GM23338 (cell line): ENCODE measurements at regions not wholly inside any gene's neighbourhood (a gene's known extent, or its start where the extent isn't known, plus 50 kb on each side); places are given as distances from the start of the nearest gene placed in this dataset.
A peak's percentile ranks its signal among the peaks of the same experiment; 100 is the strongest.

ENCODE experiments used
- ATAC-seq: fragments of 200-7000 bp; cut with Tn5 transposase; 3 replicates; pipeline ENCODE4 v1.9.1; 2020
- DNase-seq: peaks from one replicate; pipeline ENCODE4 v3.0.0-alpha.2; 2015; ENCODE audit warnings: low spot score
- H2AFZ ChIP-seq: fragments of 200-600 bp; sonication (generic); 2 replicates; pipeline ENCODE4 v1.8.0; 2016; ENCODE audit warnings: antibody characterized with exemption, mild to moderate bottlenecking, moderate library complexity
- H3F3A ChIP-seq: fragments of 200-600 bp; sonication (generic); replicated peaks from 2 replicates; pipeline ENCODE4 v1.8.0; 2017; ENCODE audit warnings: antibody characterized with exemption, mixed run types, low read depth
- H3K27ac ChIP-seq: fragments of 200-600 bp; sonication (generic); 2 replicates; pipeline ENCODE4 v1.6.1; 2016; ENCODE audit warnings: low read depth
- H3K27me3 ChIP-seq: fragments of 200-600 bp; sonication (generic); 2 replicates; pipeline ENCODE4 v1.8.0; 2016; ENCODE audit warnings: mild to moderate bottlenecking, mixed run types, moderate library complexity; ENCODE audit not compliant: insufficient read depth
- H3K36me3 ChIP-seq: fragments of 200-600 bp; sonication (generic); 2 replicates; pipeline ENCODE4 v1.8.0; 2016; ENCODE audit warnings: mild to moderate bottlenecking; ENCODE audit not compliant: insufficient read depth
- H3K4me1 ChIP-seq: fragments of 200-600 bp; sonication (generic); 2 replicates; pipeline ENCODE4 v1.8.0; 2016; ENCODE audit warnings: mild to moderate bottlenecking, moderate library complexity; ENCODE audit not compliant: insufficient read depth
- H3K4me2 ChIP-seq: fragments of 200-600 bp; sonication (generic); 2 replicates; pipeline ENCODE4 v1.7.1; 2017; ENCODE audit warnings: mixed run types
- H3K4me3 ChIP-seq: fragments of 200-600 bp; sonication (generic); 2 replicates; pipeline ENCODE4 v1.6.1; 2016; ENCODE audit warnings: mixed run types
- H3K79me2 ChIP-seq: fragments of 200-600 bp; sonication (generic); replicated peaks from 2 replicates; pipeline ENCODE4 v1.8.0; 2017; ENCODE audit warnings: mild to moderate bottlenecking; ENCODE audit not compliant: insufficient read depth
- H3K9me2 ChIP-seq: fragments of 200-600 bp; sonication (generic); 2 replicates; pipeline ENCODE4 v1.8.0; 2017; ENCODE audit not compliant: insufficient read depth
- H4K20me1 ChIP-seq: fragments of 200-600 bp; sonication (generic); replicated peaks from 2 replicates; pipeline ENCODE4 v1.8.0; 2017; ENCODE audit warnings: mild to moderate bottlenecking; ENCODE audit not compliant: insufficient read depth
- H3K27ac Mint-ChIP-seq: 2 replicates; pipeline ENCODE4 v1.8.0; 2020; ENCODE audit warnings: inconsistent platforms, mild to moderate bottlenecking, moderate library complexity, mixed read lengths
- H3K27me3 Mint-ChIP-seq: 3 replicates; pipeline ENCODE4 v1.8.0; 2022; ENCODE audit warnings: low read depth, mild to moderate bottlenecking, moderate library complexity, mixed read lengths, inconsistent platforms; ENCODE audit not compliant: insufficient read depth, poor library complexity
- H3K36me3 Mint-ChIP-seq: 3 replicates; pipeline ENCODE4 v1.8.0; 2021; ENCODE audit warnings: low read depth, mild to moderate bottlenecking, inconsistent platforms, moderate library complexity, mixed read lengths
- H3K4me1 Mint-ChIP-seq: 3 replicates; pipeline ENCODE4 v1.8.0; 2020; ENCODE audit warnings: mild to moderate bottlenecking, inconsistent platforms, mixed read lengths
- H3K4me3 Mint-ChIP-seq: 3 replicates; pipeline ENCODE4 v1.8.0; 2021; ENCODE audit warnings: moderate library complexity, mild to moderate bottlenecking, inconsistent platforms, mixed read lengths
- H3K9me3 Mint-ChIP-seq: 3 replicates; pipeline ENCODE4 v1.8.0; 2020; ENCODE audit warnings: moderate library complexity, mild to moderate bottlenecking, inconsistent platforms, mixed read lengths
- NANOG ChIP-seq: IDR thresholded peaks from 2 replicates; pipeline ENCODE4 v1.6.1; 2016; ENCODE audit warnings: antibody characterized with exemption, borderline replicate concordance
- ZNF331 ChIP-seq: fragments of 250-450 bp; sonication (Bioruptor Pico); IDR thresholded peaks from 2 replicates; pipeline ENCODE4 v1.5.0; 2020; ENCODE audit warnings: low read depth, mild to moderate bottlenecking, moderate library complexity
- TF ChIP-seq, protein P1 (sequence below): IDR thresholded peaks from 2 replicates; pipeline ENCODE4 v1.6.1; 2016; ENCODE audit warnings: antibody characterized with exemption
- TF ChIP-seq, protein P2 (sequence below), 2 experiments: fragments of 200-600 bp in 1 of 2; sonication (generic) in 1 of 2; conservative IDR thresholded peaks; 2 replicates each; pipeline versions ENCODE4 v1.5.1 to v1.6.1; 2016 to 2017; ENCODE audit warnings: antibody characterized with exemption in 2 of 2, low read depth in 2 of 2, mild to moderate bottlenecking in 2 of 2, moderate library complexity in 1 of 2
- TF ChIP-seq, protein P3 (sequence below): fragments of 250-450 bp; sonication (Bioruptor Pico); IDR thresholded peaks from 2 replicates; pipeline ENCODE4 v1.5.0; 2020; ENCODE audit warnings: mild to moderate bottlenecking, moderate library complexity

- no peaks in the 10 kb centered on the region for H4K20me1 ChIP-seq
- H2AFZ ChIP-seq, result peak overlapping the region; percentile 73; the same call in 1 of the 2 replicates
- DNase-seq (peak; percentile 49), ATAC-seq (peak; percentile 52)
- no peak overlapping the region for H3K27ac ChIP-seq
- peak overlapping the region; percentile 24; the same call in 1 of the 2 replicates for H3K4me2 ChIP-seq
- Mint-ChIP-seq H3K27ac (peak overlapping the region; percentile 43), H3K27me3 (no peaks in the 10 kb centered on the region), H3K4me1 (peaks cover 31% of the 10 kb centered on the region), H3K4me3 (no peak overlapping the region), H3K9me3 (no peaks in the 10 kb centered on the region), H3K36me3 (no peaks in the 10 kb centered on the region)
- peaks cover 4% of the 10 kb centered on the region; the same call in 1 of the 2 replicates for H3K9me2 ChIP-seq
- H3K79me2 ChIP-seq, result no peaks in the 10 kb centered on the region
- H3K27me3 ChIP-seq, result no peaks in the 10 kb centered on the region
- H3K4me3 ChIP-seq, result no peak overlapping the region
- no peaks in the 10 kb centered on the region for H3K36me3 ChIP-seq
- no peaks in the 10 kb centered on the region for H3F3A ChIP-seq
- TF ChIP-seq, protein P1, sequence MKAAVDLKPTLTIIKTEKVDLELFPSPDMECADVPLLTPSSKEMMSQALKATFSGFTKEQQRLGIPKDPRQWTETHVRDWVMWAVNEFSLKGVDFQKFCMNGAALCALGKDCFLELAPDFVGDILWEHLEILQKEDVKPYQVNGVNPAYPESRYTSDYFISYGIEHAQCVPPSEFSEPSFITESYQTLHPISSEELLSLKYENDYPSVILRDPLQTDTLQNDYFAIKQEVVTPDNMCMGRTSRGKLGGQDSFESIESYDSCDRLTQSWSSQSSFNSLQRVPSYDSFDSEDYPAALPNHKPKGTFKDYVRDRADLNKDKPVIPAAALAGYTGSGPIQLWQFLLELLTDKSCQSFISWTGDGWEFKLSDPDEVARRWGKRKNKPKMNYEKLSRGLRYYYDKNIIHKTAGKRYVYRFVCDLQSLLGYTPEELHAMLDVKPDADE, result no peak
- TF ChIP-seq NANOG, result no peak
- TF ChIP-seq, protein P2, sequence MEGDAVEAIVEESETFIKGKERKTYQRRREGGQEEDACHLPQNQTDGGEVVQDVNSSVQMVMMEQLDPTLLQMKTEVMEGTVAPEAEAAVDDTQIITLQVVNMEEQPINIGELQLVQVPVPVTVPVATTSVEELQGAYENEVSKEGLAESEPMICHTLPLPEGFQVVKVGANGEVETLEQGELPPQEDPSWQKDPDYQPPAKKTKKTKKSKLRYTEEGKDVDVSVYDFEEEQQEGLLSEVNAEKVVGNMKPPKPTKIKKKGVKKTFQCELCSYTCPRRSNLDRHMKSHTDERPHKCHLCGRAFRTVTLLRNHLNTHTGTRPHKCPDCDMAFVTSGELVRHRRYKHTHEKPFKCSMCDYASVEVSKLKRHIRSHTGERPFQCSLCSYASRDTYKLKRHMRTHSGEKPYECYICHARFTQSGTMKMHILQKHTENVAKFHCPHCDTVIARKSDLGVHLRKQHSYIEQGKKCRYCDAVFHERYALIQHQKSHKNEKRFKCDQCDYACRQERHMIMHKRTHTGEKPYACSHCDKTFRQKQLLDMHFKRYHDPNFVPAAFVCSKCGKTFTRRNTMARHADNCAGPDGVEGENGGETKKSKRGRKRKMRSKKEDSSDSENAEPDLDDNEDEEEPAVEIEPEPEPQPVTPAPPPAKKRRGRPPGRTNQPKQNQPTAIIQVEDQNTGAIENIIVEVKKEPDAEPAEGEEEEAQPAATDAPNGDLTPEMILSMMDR (conservative IDR thresholded peaks at IDR 0.05; ENCODE audit: low read depth in 2 of 2), result no peak
- H3K4me1 ChIP-seq, result peaks cover 46% of the 10 kb centered on the region
Observed at GRCh38 chr13:60754211-60755090, 357.4 kb downstream of the TDRD3 start.

DNA sequence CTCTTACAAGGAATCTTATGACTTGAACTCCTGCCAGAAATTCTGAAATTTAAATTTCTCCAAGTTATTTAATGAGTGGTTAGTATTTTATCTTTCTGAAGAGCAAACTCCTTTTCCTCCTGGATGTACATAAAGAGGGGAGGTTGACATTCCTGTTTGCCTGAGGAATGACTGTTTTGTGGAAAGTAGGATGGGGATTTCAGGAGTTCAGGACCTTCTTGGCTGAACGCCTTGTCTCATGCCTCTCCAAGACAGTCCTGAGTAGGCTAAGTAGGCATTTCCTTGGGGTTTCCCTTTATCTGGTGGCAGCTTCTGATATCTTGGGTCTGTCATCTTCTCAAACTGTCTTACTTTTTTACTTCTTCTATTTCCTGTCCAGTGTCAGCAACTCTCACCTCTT lies 356.6 kb downstream of the TDRD3 start:
- ATAC-seq (no peak), DNase-seq (no peak)
- Mint-ChIP-seq H3K27ac (no peak overlapping the region), H3K4me1 (peaks cover 31% of the 10 kb centered on the region), H3K4me3 (no peak overlapping the region), H3K27me3 (no peaks in the 10 kb centered on the region), H3K36me3 (no peaks in the 10 kb centered on the region), H3K9me3 (no peaks in the 10 kb centered on the region)
- H2AFZ ChIP-seq, result no peak overlapping the region
- no peak overlapping the region for H3K27ac ChIP-seq
- no peak overlapping the region for H3K4me3 ChIP-seq
- no peaks in the 10 kb centered on the region for H3K27me3 ChIP-seq
- peaks cover 4% of the 10 kb centered on the region; the same call in 1 of the 2 replicates for H3K9me2 ChIP-seq
- peaks cover 38% of the 10 kb centered on the region for H3K4me1 ChIP-seq
- no peaks in the 10 kb centered on the region for H3F3A ChIP-seq
- H3K4me2 ChIP-seq, result no peak overlapping the region
- TF ChIP-seq, protein P3, sequence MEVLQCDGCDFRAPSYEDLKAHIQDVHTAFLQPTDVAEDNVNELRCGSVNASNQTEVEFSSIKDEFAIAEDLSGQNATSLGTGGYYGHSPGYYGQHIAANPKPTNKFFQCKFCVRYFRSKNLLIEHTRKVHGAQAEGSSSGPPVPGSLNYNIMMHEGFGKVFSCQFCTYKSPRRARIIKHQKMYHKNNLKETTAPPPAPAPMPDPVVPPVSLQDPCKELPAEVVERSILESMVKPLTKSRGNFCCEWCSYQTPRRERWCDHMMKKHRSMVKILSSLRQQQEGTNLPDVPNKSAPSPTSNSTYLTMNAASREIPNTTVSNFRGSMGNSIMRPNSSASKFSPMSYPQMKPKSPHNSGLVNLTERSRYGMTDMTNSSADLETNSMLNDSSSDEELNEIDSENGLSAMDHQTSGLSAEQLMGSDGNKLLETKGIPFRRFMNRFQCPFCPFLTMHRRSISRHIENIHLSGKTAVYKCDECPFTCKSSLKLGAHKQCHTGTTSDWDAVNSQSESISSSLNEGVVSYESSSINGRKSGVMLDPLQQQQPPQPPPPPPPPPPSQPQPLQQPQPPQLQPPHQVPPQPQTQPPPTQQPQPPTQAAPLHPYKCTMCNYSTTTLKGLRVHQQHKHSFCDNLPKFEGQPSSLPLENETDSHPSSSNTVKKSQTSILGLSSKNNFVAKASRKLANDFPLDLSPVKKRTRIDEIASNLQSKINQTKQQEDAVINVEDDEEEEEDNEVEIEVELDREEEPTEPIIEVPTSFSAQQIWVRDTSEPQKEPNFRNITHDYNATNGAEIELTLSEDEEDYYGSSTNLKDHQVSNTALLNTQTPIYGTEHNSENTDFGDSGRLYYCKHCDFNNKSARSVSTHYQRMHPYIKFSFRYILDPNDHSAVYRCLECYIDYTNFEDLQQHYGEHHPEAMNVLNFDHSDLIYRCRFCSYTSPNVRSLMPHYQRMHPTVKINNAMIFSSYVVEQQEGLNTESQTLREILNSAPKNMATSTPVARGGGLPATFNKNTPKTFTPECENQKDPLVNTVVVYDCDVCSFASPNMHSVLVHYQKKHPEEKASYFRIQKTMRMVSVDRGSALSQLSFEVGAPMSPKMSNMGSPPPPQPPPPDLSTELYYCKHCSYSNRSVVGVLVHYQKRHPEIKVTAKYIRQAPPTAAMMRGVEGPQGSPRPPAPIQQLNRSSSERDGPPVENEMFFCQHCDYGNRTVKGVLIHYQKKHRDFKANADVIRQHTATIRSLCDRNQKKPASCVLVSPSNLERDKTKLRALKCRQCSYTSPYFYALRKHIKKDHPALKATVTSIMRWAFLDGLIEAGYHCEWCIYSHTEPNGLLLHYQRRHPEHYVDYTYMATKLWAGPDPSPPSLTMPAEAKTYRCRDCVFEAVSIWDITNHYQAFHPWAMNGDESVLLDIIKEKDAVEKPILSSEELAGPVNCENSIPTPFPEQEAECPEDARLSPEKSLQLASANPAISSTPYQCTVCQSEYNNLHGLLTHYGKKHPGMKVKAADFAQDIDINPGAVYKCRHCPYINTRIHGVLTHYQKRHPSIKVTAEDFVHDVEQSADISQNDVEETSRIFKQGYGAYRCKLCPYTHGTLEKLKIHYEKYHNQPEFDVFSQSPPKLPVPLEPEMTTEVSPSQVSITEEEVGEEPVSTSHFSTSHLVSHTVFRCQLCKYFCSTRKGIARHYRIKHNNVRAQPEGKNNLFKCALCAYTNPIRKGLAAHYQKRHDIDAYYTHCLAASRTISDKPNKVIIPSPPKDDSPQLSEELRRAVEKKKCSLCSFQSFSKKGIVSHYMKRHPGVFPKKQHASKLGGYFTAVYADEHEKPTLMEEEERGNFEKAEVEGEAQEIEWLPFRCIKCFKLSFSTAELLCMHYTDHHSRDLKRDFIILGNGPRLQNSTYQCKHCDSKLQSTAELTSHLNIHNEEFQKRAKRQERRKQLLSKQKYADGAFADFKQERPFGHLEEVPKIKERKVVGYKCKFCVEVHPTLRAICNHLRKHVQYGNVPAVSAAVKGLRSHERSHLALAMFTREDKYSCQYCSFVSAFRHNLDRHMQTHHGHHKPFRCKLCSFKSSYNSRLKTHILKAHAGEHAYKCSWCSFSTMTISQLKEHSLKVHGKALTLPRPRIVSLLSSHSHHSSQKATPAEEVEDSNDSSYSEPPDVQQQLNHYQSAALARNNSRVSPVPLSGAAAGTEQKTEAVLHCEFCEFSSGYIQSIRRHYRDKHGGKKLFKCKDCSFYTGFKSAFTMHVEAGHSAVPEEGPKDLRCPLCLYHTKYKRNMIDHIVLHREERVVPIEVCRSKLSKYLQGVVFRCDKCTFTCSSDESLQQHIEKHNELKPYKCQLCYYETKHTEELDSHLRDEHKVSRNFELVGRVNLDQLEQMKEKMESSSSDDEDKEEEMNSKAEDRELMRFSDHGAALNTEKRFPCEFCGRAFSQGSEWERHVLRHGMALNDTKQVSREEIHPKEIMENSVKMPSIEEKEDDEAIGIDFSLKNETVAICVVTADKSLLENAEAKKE (CRISPR knock-in tag), result no peak
- TF ChIP-seq ZNF331 (CRISPR knock-in tag), result no peak
- no peaks in the 10 kb centered on the region for H3K79me2 ChIP-seq
- no peaks in the 10 kb centered on the region for H4K20me1 ChIP-seq
- no peaks in the 10 kb centered on the region for H3K36me3 ChIP-seq
